ENCODE measurements at regions not wholly inside any gene's neighbourhood (a gene's known extent, or its start where the extent isn't known, plus 50 kb on each side); places are given as distances from the start of the nearest gene placed in this dataset.

- TF ChIP-seq CTCF (IDR thresholded peaks at IDR 0.05; ENCODE audit: low read length) (no peak), EZH2phosphoT487 (IDR thresholded peaks at IDR 0.05; ENCODE audit: low read length) (no peak), EZH2 (optimal IDR thresholded peaks at IDR 0.05; ENCODE audit: low read depth, low read length) (no peak)
Observed at GRCh38 chr14:64644629-64645028, 59.6 kb upstream of the PLEKHG3 start.

Data from MM.1S (cell line).